ENCODE measurements at regions not wholly inside any gene's neighbourhood (a gene's known extent, or its start where the extent isn't known, plus 50 kb on each side); places are given as distances from the start of the nearest gene placed in this dataset.
"Not testable (repeated sequence)": the region's sequence is repeated elsewhere in the genome, so short reads cannot be mapped to it uniquely, and the experiment has no call there.

- H3K79me2 ChIP-seq (ENCODE audit: control insufficient read depth in 1 of 2, insufficient read depth in 2 of 2, low read length in 2 of 2); H3K56ac ChIP-seq (replicated peaks; ENCODE audit: insufficient read length, low read depth, low read length); H3K23ac ChIP-seq (ENCODE audit: insufficient read length); DNase-seq (ENCODE audit: low read depth in 1 of 2, low spot score in 2 of 2); POLR2A ChIA-PET (ENCODE audit: partially characterized antibody); H4K8ac ChIP-seq (ENCODE audit: extremely low read depth, insufficient read depth, low read length); H3K79me1 ChIP-seq (ENCODE audit: low read depth, low read length); H3K18ac ChIP-seq (ENCODE audit: extremely low read depth, low read length); H3K4me3 ChIP-seq (ENCODE audit: extremely low read depth in 1 of 4, insufficient read depth in 2 of 4, low read depth in 3 of 4, low read length in 4 of 4); H4K20me1 ChIP-seq (replicated peaks in 1 of 2; ENCODE audit: control insufficient read depth in 1 of 2, insufficient read depth in 2 of 2, low read length in 2 of 2); H2BK12ac ChIP-seq (ENCODE audit: low read depth, low read length); H2AK5ac ChIP-seq (ENCODE audit: low read depth, low read length); H2BK5ac ChIP-seq (ENCODE audit: low read depth, low read length); H2BK20ac ChIP-seq (ENCODE audit: low read length); H2BK120ac ChIP-seq (replicated peaks; ENCODE audit: low read depth, low read length); CTCF ChIA-PET (ENCODE audit: partially characterized antibody); H2AFZ ChIP-seq (ENCODE audit: low read length); H4K91ac ChIP-seq (replicated peaks; ENCODE audit: insufficient read length, low read length); H3K4ac ChIP-seq (replicated peaks; ENCODE audit: insufficient read length, low read depth, low read length); H4K5ac ChIP-seq (ENCODE audit: insufficient read length, low read depth, low read length); H3K27me3 ChIP-seq (replicated peaks in 1 of 4; ENCODE audit: control insufficient read depth in 3 of 4, extremely low read depth in 1 of 4, insufficient read depth in 3 of 4, low read length in 3 of 4); H3K23me2 ChIP-seq (ENCODE audit: low read depth, low read length); H2BK15ac ChIP-seq (ENCODE audit: low read length); H3K4me2 ChIP-seq (ENCODE audit: insufficient read depth in 1 of 2, low read depth in 2 of 2, low read length in 2 of 2); H3K27ac ChIP-seq (ENCODE audit: low read depth, low read length); FAIRE-seq; H3K9ac ChIP-seq (replicated peaks in 1 of 4; ENCODE audit: extremely low read depth in 1 of 4, low read depth in 3 of 4, low read length in 3 of 4); H3K4me1 ChIP-seq (replicated peaks in 1 of 4; ENCODE audit: control insufficient read depth in 3 of 4, insufficient read depth in 4 of 4, low read length in 3 of 4); H3K14ac ChIP-seq (ENCODE audit: insufficient read length): not testable (repeated sequence)
- Histone ChIP-seq H3K36me3 (ENCODE audit: control insufficient read depth in 2 of 4, insufficient read depth in 4 of 4, low read length in 3 of 4) (peaks cover 0 to 11% (median 6%) of the 10 kb centered on the region in 4 experiments; a peak in 5 of 8 replicates), H3K9me3 (ENCODE audit: insufficient read depth in 2 of 2, low read depth in 1 of 2, low read length in 1 of 2) (peaks cover 14 to 25% of the 10 kb centered on the region in 2 experiments; a peak in 3 of 4 replicates)
- 86% methylated on average over 2 of the region's 2 CpGs; no CpG with 5 or more reads in 1 of the 2 experiments for WGBS, 2 experiments (ENCODE audit: extremely low coverage in 1 of 2, insufficient coverage in 1 of 2, insufficient read length in 1 of 2, insufficient replicate concordance in 2 of 2, low coverage in 1 of 2, low lambda C conversion rate in 2 of 2, missing lambda C conversion rate in 1 of 2)
These were observed 161.4 kb downstream of the CCDC74A start for GRCh38 chr2:131689066-131689465.

GRCh38 chr2:131711268-131711667, 183.6 kb downstream of the CCDC74A start:
- H3K4me3 ChIP-seq (ENCODE audit: extremely low read depth in 1 of 4, insufficient read depth in 2 of 4, low read depth in 3 of 4, low read length in 4 of 4); H3K18ac ChIP-seq (ENCODE audit: extremely low read depth, low read length); H3K4ac ChIP-seq (replicated peaks; ENCODE audit: insufficient read length, low read depth, low read length); H3K36me3 ChIP-seq (ENCODE audit: control insufficient read depth in 2 of 4, insufficient read depth in 4 of 4, low read length in 3 of 4); H3K9me3 ChIP-seq (ENCODE audit: insufficient read depth in 2 of 2, low read depth in 1 of 2, low read length in 1 of 2); H4K5ac ChIP-seq (ENCODE audit: insufficient read length, low read depth, low read length); H3K4me2 ChIP-seq (ENCODE audit: insufficient read depth in 1 of 2, low read depth in 2 of 2, low read length in 2 of 2); H2AFZ ChIP-seq (ENCODE audit: low read length); H3K79me1 ChIP-seq (ENCODE audit: low read depth, low read length); H3K14ac ChIP-seq (ENCODE audit: insufficient read length); POLR2A ChIA-PET (ENCODE audit: partially characterized antibody); CTCF ChIA-PET (ENCODE audit: partially characterized antibody); H4K91ac ChIP-seq (replicated peaks; ENCODE audit: insufficient read length, low read length); H3K56ac ChIP-seq (replicated peaks; ENCODE audit: insufficient read length, low read depth, low read length); H3K27ac ChIP-seq (ENCODE audit: low read depth, low read length); H3K9ac ChIP-seq (replicated peaks in 1 of 4; ENCODE audit: extremely low read depth in 1 of 4, low read depth in 3 of 4, low read length in 3 of 4); H2AK5ac ChIP-seq (ENCODE audit: low read depth, low read length); H3K27me3 ChIP-seq (replicated peaks in 1 of 4; ENCODE audit: control insufficient read depth in 3 of 4, extremely low read depth in 1 of 4, insufficient read depth in 3 of 4, low read length in 3 of 4); H4K8ac ChIP-seq (ENCODE audit: extremely low read depth, insufficient read depth, low read length); DNase-seq (ENCODE audit: low read depth in 1 of 2, low spot score in 2 of 2); H3K79me2 ChIP-seq (ENCODE audit: control insufficient read depth in 1 of 2, insufficient read depth in 2 of 2, low read length in 2 of 2); H2BK120ac ChIP-seq (replicated peaks; ENCODE audit: low read depth, low read length); H3K23ac ChIP-seq (ENCODE audit: insufficient read length); H2BK12ac ChIP-seq (ENCODE audit: low read depth, low read length); H4K20me1 ChIP-seq (replicated peaks in 1 of 2; ENCODE audit: control insufficient read depth in 1 of 2, insufficient read depth in 2 of 2, low read length in 2 of 2); H2BK15ac ChIP-seq (ENCODE audit: low read length); H2BK20ac ChIP-seq (ENCODE audit: low read length); H2BK5ac ChIP-seq (ENCODE audit: low read depth, low read length); H3K4me1 ChIP-seq (replicated peaks in 1 of 4; ENCODE audit: control insufficient read depth in 3 of 4, insufficient read depth in 4 of 4, low read length in 3 of 4); H3K23me2 ChIP-seq (ENCODE audit: low read depth, low read length); FAIRE-seq: not testable (repeated sequence)
- 88% methylated on average over 2 of the region's 2 CpGs; no CpG with 5 or more reads in 1 of the 2 experiments for WGBS, 2 experiments (ENCODE audit: extremely low coverage in 1 of 2, insufficient coverage in 1 of 2, insufficient read length in 1 of 2, insufficient replicate concordance in 2 of 2, low coverage in 1 of 2, low lambda C conversion rate in 2 of 2, missing lambda C conversion rate in 1 of 2)
